ENCODE measurements at regions not wholly inside any gene's neighbourhood (a gene's known extent, or its start where the extent isn't known, plus 50 kb on each side); places are given as distances from the start of the nearest gene placed in this dataset.

GRCh38 chr21:41653954-41654491 is 112.8 kb downstream of the RIPK4 start:
- TF ChIP-seq POLR2AphosphoS5 (IDR thresholded peaks at IDR 0.05; ENCODE audit: low read depth, low read length) (no peak), GATA2 (CRISPR knock-in tag; IDR thresholded peaks at IDR 0.05) (no peak), REST (IDR thresholded peaks at IDR 0.05; ENCODE audit: low read depth, low read length) (no peak), CTCF (IDR thresholded peaks at IDR 0.05) (no peak), PBX3 (IDR thresholded peaks at IDR 0.05) (no peak), SIN3A (IDR thresholded peaks at IDR 0.05; ENCODE audit: borderline replicate concordance, low read depth, low read length) (no peak), USF2 (IDR thresholded peaks at IDR 0.05; ENCODE audit: borderline replicate concordance, low read depth, low read length) (no peak), EP300 (IDR thresholded peaks at IDR 0.05; ENCODE audit: borderline replicate concordance in 1 of 2, low read depth in 1 of 2, low read length in 1 of 2) (0 out of 4 replicates have a peak, but pooled peaks of 1 of the 2 experiments have one; percentile 8), TEAD4 (IDR thresholded peaks at IDR 0.05; ENCODE audit: borderline replicate concordance, insufficient read depth) (no peak), FOXM1 (IDR thresholded peaks at IDR 0.05; ENCODE audit: low read depth) (no peak), MAX (IDR thresholded peaks at IDR 0.05; ENCODE audit: low read depth) (peak; percentile 18; the same call in 1 of the 2 replicates)

All from SK-N-SH (cell line).